Endodermal cell (in vitro differentiated cells): ENCODE measurements at regions not wholly inside any gene's neighbourhood (a gene's known extent, or its start where the extent isn't known, plus 50 kb on each side); places are given as distances from the start of the nearest gene placed in this dataset.

ENCODE experiments used
- DNase-seq: peaks from one replicate; pipeline ENCODE4 v3.0.0-alpha.2; 2017
- H3K27ac ChIP-seq: 2 replicates; pipeline ENCODE4 v1.5.1; 2013; ENCODE audit warnings: mild to moderate bottlenecking, low read depth, low read length, moderate library complexity
- H3K27me3 ChIP-seq: 2 replicates; pipeline ENCODE4 v1.6.1; 2013; ENCODE audit warnings: mild to moderate bottlenecking, low read length, moderate library complexity; ENCODE audit not compliant: insufficient read depth, control insufficient read depth, poor library complexity, severe bottlenecking
- H3K36me3 ChIP-seq: 2 replicates; pipeline ENCODE4 v1.7.0; 2013; ENCODE audit warnings: mild to moderate bottlenecking, low read length, moderate library complexity; ENCODE audit not compliant: control insufficient read depth, insufficient read depth
- H3K4me1 ChIP-seq: one replicate; pipeline ENCODE4 v1.7.0; 2013; ENCODE audit warnings: low read length; ENCODE audit not compliant: control insufficient read depth, insufficient read depth
- H3K4me3 ChIP-seq: 2 replicates; pipeline ENCODE4 v1.5.1; 2013; ENCODE audit warnings: mild to moderate bottlenecking, low read length, moderate library complexity
- H3K9ac ChIP-seq: 2 replicates; pipeline ENCODE4 v1.6.1; 2013; ENCODE audit warnings: mild to moderate bottlenecking, low read length, moderate library complexity; ENCODE audit not compliant: poor library complexity, severe bottlenecking; ENCODE audit errors: extremely low read depth
- H3K9me3 ChIP-seq: 2 replicates; pipeline ENCODE4 v1.6.1; 2013; ENCODE audit warnings: mild to moderate bottlenecking, low read length, moderate library complexity; ENCODE audit not compliant: control insufficient read depth
- H3K27ac Mint-ChIP-seq: 2 replicates; pipeline ENCODE4 v1.8.0; 2020; ENCODE audit warnings: mixed read lengths
- H3K27me3 Mint-ChIP-seq: 2 replicates; pipeline ENCODE4 v1.8.0; 2021; ENCODE audit warnings: mild to moderate bottlenecking, mixed read lengths; ENCODE audit not compliant: insufficient read depth
- H3K36me3 Mint-ChIP-seq: 2 replicates; pipeline ENCODE4 v1.8.0; 2020; ENCODE audit warnings: low read depth, mixed read lengths
- H3K4me1 Mint-ChIP-seq: 2 replicates; pipeline ENCODE4 v1.8.0; 2020; ENCODE audit warnings: mixed read lengths
- H3K4me3 Mint-ChIP-seq: 2 replicates; pipeline ENCODE4 v1.8.0; 2020; ENCODE audit warnings: mild to moderate bottlenecking, moderate library complexity, mixed read lengths
- H3K9me3 Mint-ChIP-seq: 2 replicates; pipeline ENCODE4 v1.8.0; 2020; ENCODE audit warnings: mild to moderate bottlenecking, mixed read lengths
- CTCF ChIP-seq: fragments of 200-600 bp; sonication (generic); conservative IDR thresholded peaks from 2 replicates; pipeline ENCODE4 v1.5.0; 2021; ENCODE audit warnings: antibody characterized with exemption, mild to moderate bottlenecking
- WGBS, 2 experiments: methylation state at CpG; one replicate each; pipeline versions ENCODE4 v1.1.5 to v1.1.7; 2013; ENCODE audit warnings: missing lambda C conversion rate in 2 of 2, mixed read lengths in 1 of 2; ENCODE audit not compliant: insufficient coverage in 1 of 2, insufficient read length in 1 of 2; 5-methylcytosine and 5-hydroxymethylcytosine counted together

- Histone ChIP-seq H3K27ac (no peak overlapping the region), H3K4me3 (no peak overlapping the region), H3K9ac (no peak overlapping the region), H3K27me3 (no peaks in the 10 kb centered on the region), H3K4me1 (no peaks in the 10 kb centered on the region), H3K36me3 (no peaks in the 10 kb centered on the region), H3K9me3 (no peaks in the 10 kb centered on the region)
- WGBS, 2 experiments = 93 to 94% methylated on average over 2 to 3 of the region's 3 CpGs
- Mint-ChIP-seq H3K4me3 (no peak overlapping the region), H3K27ac (no peak overlapping the region), H3K4me1 (peaks cover 1% of the 10 kb centered on the region), H3K36me3 (peaks cover 2% of the 10 kb centered on the region), H3K9me3 (no peaks in the 10 kb centered on the region), H3K27me3 (no peaks in the 10 kb centered on the region)
- no peak for DNase-seq
- no peak for TF ChIP-seq CTCF
These were observed 153.6 kb downstream of the TLR5 start for GRCh38 chr1:222989443-222989842.

GRCh38 chr1:222991177-222991576, 151.9 kb downstream of the TLR5 start:
- no peaks in the 10 kb centered on the region for H3K27me3 Mint-ChIP-seq
- Histone ChIP-seq H3K4me1 (no peaks in the 10 kb centered on the region), H3K27ac (no peak overlapping the region), H3K4me3 (no peak overlapping the region), H3K36me3 (no peaks in the 10 kb centered on the region), H3K9me3 (no peaks in the 10 kb centered on the region), H3K9ac (no peak overlapping the region), H3K27me3 (no peaks in the 10 kb centered on the region)
- no peak for TF ChIP-seq CTCF
- peaks cover 2% of the 10 kb centered on the region for H3K36me3 Mint-ChIP-seq
- no peak overlapping the region for H3K27ac Mint-ChIP-seq
- H3K4me1 Mint-ChIP-seq = peaks cover 9% of the 10 kb centered on the region
- 100% methylated on average over 1 of the region's 1 CpG; no CpG with 5 or more reads in 1 of the 2 experiments for WGBS, 2 experiments
- H3K9me3 Mint-ChIP-seq = no peaks in the 10 kb centered on the region
- no peak overlapping the region for H3K4me3 Mint-ChIP-seq
- no peak for DNase-seq

- Histone ChIP-seq H3K9me3 (no peaks in the 10 kb centered on the region), H3K27ac (no peak overlapping the region), H3K27me3 (no peaks in the 10 kb centered on the region), H3K4me1 (no peaks in the 10 kb centered on the region), H3K36me3 (no peaks in the 10 kb centered on the region), H3K9ac (no peak overlapping the region), H3K4me3 (no peak overlapping the region)
- no peak for TF ChIP-seq CTCF
- H3K36me3 Mint-ChIP-seq = peaks cover 2% of the 10 kb centered on the region
- no peak overlapping the region for H3K27ac Mint-ChIP-seq
- no peak overlapping the region for H3K4me3 Mint-ChIP-seq
- H3K4me1 Mint-ChIP-seq = peaks cover 9% of the 10 kb centered on the region
- H3K9me3 Mint-ChIP-seq = no peaks in the 10 kb centered on the region
- DNase-seq = no peak
- no peaks in the 10 kb centered on the region for H3K27me3 Mint-ChIP-seq
- WGBS, 2 experiments = 95 to 97% methylated on average over 6 to 7 of the region's 7 CpGs
These were observed 151.1 kb downstream of the TLR5 start for GRCh38 chr1:222991908-222992307.
